ENCODE measurements at regions not wholly inside any gene's neighbourhood (a gene's known extent, or its start where the extent isn't known, plus 50 kb on each side); places are given as distances from the start of the nearest gene placed in this dataset.

- TF ChIP-seq EZH2 (IDR thresholded peaks at IDR 0.05): no peak
- TF ChIP-seq CTCF (IDR thresholded peaks at IDR 0.05): no peak
- no peak for TF ChIP-seq EZH2phosphoT487 (IDR thresholded peaks at IDR 0.05)
- H4K20me1 ChIP-seq (ENCODE audit: low read depth): no peaks in the 10 kb centered on the region
- H3K9ac ChIP-seq: no peak overlapping the region
- peaks cover 4% of the 10 kb centered on the region for H3K27me3 Mint-ChIP-seq (ENCODE audit: insufficient read depth, low read depth)
- H3K79me2 ChIP-seq (ENCODE audit: low read depth): no peaks in the 10 kb centered on the region
- no peak overlapping the region for H3K4me3 ChIP-seq
- no peak overlapping the region for H3K4me2 ChIP-seq
- no peak for DNase-seq (ENCODE audit: low spot score)
- no peak overlapping the region for H3K27ac Mint-ChIP-seq
- H2AFZ ChIP-seq (replicated peaks): no peak overlapping the region
- no peaks in the 10 kb centered on the region for H3K4me1 ChIP-seq
- H3K36me3 Mint-ChIP-seq: no peaks in the 10 kb centered on the region
- no peaks in the 10 kb centered on the region for H3K36me3 ChIP-seq
- H3K4me3 Mint-ChIP-seq: no peak overlapping the region
- H3K27ac ChIP-seq: no peak overlapping the region
- H3K9me3 Mint-ChIP-seq: peaks cover 11% of the 10 kb centered on the region
- H3K4me1 Mint-ChIP-seq: peaks cover 2% of the 10 kb centered on the region
- H3F3A ChIP-seq (ENCODE audit: low read depth): no peaks in the 10 kb centered on the region
- H3K27me3 ChIP-seq: no peaks in the 10 kb centered on the region
- no peaks in the 10 kb centered on the region for H3K9me3 ChIP-seq (ENCODE audit: low read depth)
Observed at GRCh38 chr10:128605180-128605579, 479.0 kb upstream of the MKI67 start.

GRCh38 chr10:128606055-128606454 lies 479.8 kb upstream of the MKI67 start:
- H3F3A ChIP-seq (ENCODE audit: low read depth): no peaks in the 10 kb centered on the region
- no peak overlapping the region for H3K4me3 Mint-ChIP-seq
- no peaks in the 10 kb centered on the region for H3K36me3 Mint-ChIP-seq
- H3K9ac ChIP-seq: no peak overlapping the region
- no peaks in the 10 kb centered on the region for H4K20me1 ChIP-seq (ENCODE audit: low read depth)
- DNase-seq (ENCODE audit: low spot score): no peak
- H3K27me3 ChIP-seq: no peaks in the 10 kb centered on the region
- H3K9me3 Mint-ChIP-seq: peaks cover 11% of the 10 kb centered on the region
- H3K4me2 ChIP-seq: no peak overlapping the region
- no peaks in the 10 kb centered on the region for H3K4me1 Mint-ChIP-seq
- no peak overlapping the region for H3K27ac Mint-ChIP-seq
- H3K79me2 ChIP-seq (ENCODE audit: low read depth): no peaks in the 10 kb centered on the region
- H3K36me3 ChIP-seq: no peaks in the 10 kb centered on the region
- no peak overlapping the region for H3K4me3 ChIP-seq
- H3K27ac ChIP-seq: no peak overlapping the region
- TF ChIP-seq EZH2 (IDR thresholded peaks at IDR 0.05) (no peak), CTCF (IDR thresholded peaks at IDR 0.05) (no peak), EZH2phosphoT487 (IDR thresholded peaks at IDR 0.05) (no peak)
- H3K9me3 ChIP-seq (ENCODE audit: low read depth): no peaks in the 10 kb centered on the region
- H3K4me1 ChIP-seq: no peaks in the 10 kb centered on the region
- H3K27me3 Mint-ChIP-seq (ENCODE audit: insufficient read depth, low read depth): peaks cover 4% of the 10 kb centered on the region
- H2AFZ ChIP-seq (replicated peaks): no peak overlapping the region

- no peaks in the 10 kb centered on the region for H3K4me1 ChIP-seq
- Mint-ChIP-seq H3K36me3 (no peaks in the 10 kb centered on the region), H3K4me3 (no peak overlapping the region), H3K9me3 (peaks cover 2% of the 10 kb centered on the region), H3K27ac (no peak overlapping the region), H3K27me3 (ENCODE audit: insufficient read depth, low read depth) (peaks cover 4% of the 10 kb centered on the region), H3K4me1 (no peaks in the 10 kb centered on the region)
- H3K4me3 ChIP-seq: no peak overlapping the region
- no peaks in the 10 kb centered on the region for H4K20me1 ChIP-seq (ENCODE audit: low read depth)
- H3K36me3 ChIP-seq: no peaks in the 10 kb centered on the region
- TF ChIP-seq EZH2 (IDR thresholded peaks at IDR 0.05) (no peak), CTCF (IDR thresholded peaks at IDR 0.05) (no peak), EZH2phosphoT487 (IDR thresholded peaks at IDR 0.05) (no peak)
- H3F3A ChIP-seq (ENCODE audit: low read depth): no peaks in the 10 kb centered on the region
- no peak for DNase-seq (ENCODE audit: low spot score)
- H3K27me3 ChIP-seq: no peaks in the 10 kb centered on the region
- no peak overlapping the region for H3K27ac ChIP-seq
- H3K79me2 ChIP-seq (ENCODE audit: low read depth): no peaks in the 10 kb centered on the region
- H3K4me2 ChIP-seq: no peak overlapping the region
- H2AFZ ChIP-seq (replicated peaks): no peak overlapping the region
- H3K9ac ChIP-seq: no peak overlapping the region
- no peaks in the 10 kb centered on the region for H3K9me3 ChIP-seq (ENCODE audit: low read depth)
Observed at GRCh38 chr10:128608791-128609190, 482.6 kb upstream of the MKI67 start.
